Osteocyte (in vitro differentiated cells): ENCODE measurements at regions not wholly inside any gene's neighbourhood (a gene's known extent, or its start where the extent isn't known, plus 50 kb on each side); places are given as distances from the start of the nearest gene placed in this dataset.

Experiments used
- DNase-seq: peaks from one replicate; pipeline ENCODE4 v3.0.0; 2021; ENCODE audit warnings: mixed read lengths; ENCODE audit not compliant: unreplicated experiment; ENCODE audit errors: extremely low spot score
- H3K27ac Mint-ChIP-seq: one replicate; pipeline ENCODE4 v1.8.0; 2021; ENCODE audit warnings: mild to moderate bottlenecking, mixed read lengths; ENCODE audit not compliant: unreplicated experiment
- H3K27me3 Mint-ChIP-seq: one replicate; pipeline ENCODE4 v1.8.0; 2021; ENCODE audit warnings: mixed read lengths; ENCODE audit not compliant: unreplicated experiment
- H3K36me3 Mint-ChIP-seq: one replicate; pipeline ENCODE4 v1.8.0; 2021; ENCODE audit warnings: mixed read lengths; ENCODE audit not compliant: unreplicated experiment
- H3K4me1 Mint-ChIP-seq: one replicate; pipeline ENCODE4 v1.8.0; 2021; ENCODE audit warnings: mixed read lengths; ENCODE audit not compliant: unreplicated experiment
- H3K4me3 Mint-ChIP-seq: one replicate; pipeline ENCODE4 v1.8.0; 2021; ENCODE audit warnings: mild to moderate bottlenecking, moderate library complexity, mixed read lengths; ENCODE audit not compliant: unreplicated experiment
- H3K9me3 Mint-ChIP-seq: one replicate; pipeline ENCODE4 v1.8.0; 2021; ENCODE audit warnings: mixed read lengths; ENCODE audit not compliant: unreplicated experiment
- CTCF ChIP-seq: fragments of 200-600 bp; sonication (generic); IDR thresholded peaks from 2 replicates; pipeline ENCODE4 v1.5.0; 2021; ENCODE audit warnings: antibody characterized with exemption, mild to moderate bottlenecking, moderate library complexity

GRCh38 chr7:131964203-131964602 lies 407.8 kb upstream of the PODXL start:
- Mint-ChIP-seq H3K4me3 (no peak overlapping the region), H3K27ac (no peak overlapping the region), H3K27me3 (peaks cover 73% of the 10 kb centered on the region), H3K4me1 (peaks cover 5% of the 10 kb centered on the region), H3K36me3 (no peaks in the 10 kb centered on the region), H3K9me3 (no peaks in the 10 kb centered on the region)
- no peak for TF ChIP-seq CTCF
- DNase-seq = no peak

- Mint-ChIP-seq H3K9me3 (no peaks in the 10 kb centered on the region), H3K4me3 (no peak overlapping the region), H3K27ac (no peak overlapping the region), H3K4me1 (peaks cover 5% of the 10 kb centered on the region), H3K36me3 (no peaks in the 10 kb centered on the region), H3K27me3 (peaks cover 76% of the 10 kb centered on the region)
- no peak for TF ChIP-seq CTCF
- DNase-seq = no peak
Measured at GRCh38 chr7:131961054-131961680, 404.7 kb upstream of the PODXL start.

DNA sequence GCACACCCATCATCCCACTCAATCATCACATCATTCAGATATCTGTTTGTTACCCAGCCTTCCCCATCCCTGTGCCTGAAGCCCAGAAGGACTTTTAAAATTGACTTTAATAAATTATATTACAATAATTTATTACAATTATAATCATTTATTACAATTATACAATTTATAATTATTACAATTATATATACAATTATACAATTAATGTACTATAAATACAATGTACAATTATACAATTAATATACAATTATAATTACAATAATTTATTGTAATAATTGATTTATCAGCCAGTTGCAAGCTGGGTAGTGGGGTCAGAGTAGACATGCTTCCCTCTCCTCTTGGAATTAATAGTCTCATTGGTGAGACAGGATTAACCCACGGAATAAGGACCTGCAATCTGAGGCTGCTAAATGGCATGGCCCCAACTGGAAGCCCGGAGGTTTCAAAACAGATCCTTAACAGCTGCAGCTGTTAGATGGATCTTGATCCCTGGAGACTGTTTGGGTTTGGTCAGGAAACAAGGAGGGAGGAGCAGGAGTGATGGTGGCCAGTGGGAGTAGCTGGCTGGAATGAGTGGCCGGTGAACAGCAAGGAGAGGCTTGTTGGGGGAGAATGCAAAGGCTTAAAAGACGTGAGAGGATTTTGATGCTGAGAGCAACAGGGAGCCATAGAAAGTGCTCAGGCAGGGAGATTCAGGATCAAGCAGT lies 402.8 kb upstream of the PODXL start:
- DNase-seq = no peak
- H3K27me3 Mint-ChIP-seq = peaks cover 70% of the 10 kb centered on the region
- TF ChIP-seq CTCF = no peak
- H3K9me3 Mint-ChIP-seq = no peaks in the 10 kb centered on the region
- no peak overlapping the region for H3K4me3 Mint-ChIP-seq
- H3K4me1 Mint-ChIP-seq = peaks cover 5% of the 10 kb centered on the region
- no peak overlapping the region for H3K27ac Mint-ChIP-seq
- H3K36me3 Mint-ChIP-seq = no peaks in the 10 kb centered on the region

GRCh38 chr7:131957338-131958020 lies 401.1 kb upstream of the PODXL start:
- Mint-ChIP-seq H3K27me3 (peaks cover 65% of the 10 kb centered on the region), H3K4me3 (no peak overlapping the region), H3K4me1 (peaks cover 10% of the 10 kb centered on the region), H3K27ac (no peak overlapping the region), H3K9me3 (no peaks in the 10 kb centered on the region), H3K36me3 (no peaks in the 10 kb centered on the region)
- no peak for DNase-seq
- TF ChIP-seq CTCF = no peak

DNA sequence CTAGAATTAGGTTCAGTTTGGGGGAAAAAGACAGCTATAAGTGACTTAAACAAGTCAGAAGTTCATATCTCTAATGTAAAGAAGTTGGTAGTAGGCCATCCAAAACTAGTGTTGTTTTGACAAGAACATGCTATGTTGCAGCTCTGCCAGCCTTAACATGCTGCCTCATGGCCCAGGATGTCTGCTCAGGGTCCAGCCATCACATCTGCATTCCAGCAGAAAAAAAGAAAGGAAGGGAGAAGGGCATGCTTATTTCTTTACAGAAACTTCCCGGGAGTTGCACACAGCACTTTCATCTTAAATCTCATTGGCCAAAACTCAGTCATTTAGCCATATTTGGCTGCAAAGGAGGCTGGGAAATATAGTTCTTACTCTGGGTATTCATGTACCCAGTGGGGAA lies 400.4 kb upstream of the PODXL start:
- Mint-ChIP-seq H3K4me1 (peaks cover 10% of the 10 kb centered on the region), H3K27me3 (peaks cover 59% of the 10 kb centered on the region), H3K36me3 (no peaks in the 10 kb centered on the region), H3K4me3 (no peak overlapping the region), H3K27ac (no peak overlapping the region), H3K9me3 (no peaks in the 10 kb centered on the region)
- TF ChIP-seq CTCF = no peak
- DNase-seq = peak; percentile 7
